Suppressor macrophage treated with lipopolysaccharide for 1 hour (primary cell): ENCODE measurements at regions not wholly inside any gene's neighbourhood (a gene's known extent, or its start where the extent isn't known, plus 50 kb on each side); places are given as distances from the start of the nearest gene placed in this dataset.
A peak's percentile ranks its signal among the peaks of the same experiment; 100 is the strongest.
"Not testable (repeated sequence)": the region's sequence is repeated elsewhere in the genome, so short reads cannot be mapped to it uniquely, and the experiment has no call there.

Experiments used
- DNase-seq, 3 donors: peaks; one replicate each; pipeline ENCODE4 v3.0.0-alpha.2; 2020 to 2022

GRCh38 chr5:23727271-23727670 is 219.9 kb downstream of the PRDM9 start:
- no peak for DNase-seq

GRCh38 chr5:23730023-23730422 is 222.6 kb downstream of the PRDM9 start:
- DNase-seq: no peak

DNA sequence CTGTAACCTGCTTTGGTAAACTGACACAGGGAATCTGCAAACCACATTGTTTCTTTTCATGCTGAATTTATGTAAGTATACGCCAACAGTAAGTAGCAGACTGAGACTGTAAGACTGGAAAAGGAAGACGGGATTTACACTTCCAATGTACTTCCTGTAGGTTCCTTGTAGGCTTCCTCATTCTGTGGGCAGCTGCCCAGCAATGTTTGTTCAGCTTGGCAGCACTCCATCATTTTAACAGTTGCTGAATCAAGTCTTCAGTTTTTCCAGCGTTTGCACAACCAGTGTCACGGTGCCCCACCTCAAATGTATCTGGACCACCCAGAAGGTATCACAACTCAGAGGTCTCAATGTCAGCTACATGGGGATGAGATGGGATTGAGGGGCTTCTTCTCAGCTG is 232.6 kb downstream of the PRDM9 start:
- DNase-seq: no peak

- DNase-seq: no peak
These were observed 235.3 kb downstream of the PRDM9 start for GRCh38 chr5:23742701-23743100.

DNA sequence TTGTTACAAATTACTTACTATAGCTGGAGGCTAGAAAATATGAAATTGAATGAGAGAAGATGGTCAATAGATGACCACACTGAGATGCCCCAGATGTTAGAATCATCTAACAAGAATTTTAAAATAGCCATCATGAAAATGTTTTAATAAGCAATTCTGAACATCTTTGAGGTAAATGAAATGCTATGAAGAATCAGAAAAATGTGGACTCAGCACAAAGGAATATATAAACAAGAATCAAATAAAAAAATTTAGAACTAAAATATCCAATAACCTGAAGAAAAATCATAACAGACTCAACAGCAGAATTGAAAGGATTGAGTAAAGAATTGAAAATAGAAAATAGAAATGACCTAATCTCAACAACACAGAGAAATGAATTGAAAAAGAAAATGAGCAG is 248.5 kb downstream of the PRDM9 start:
- DNase-seq: no peak

DNA sequence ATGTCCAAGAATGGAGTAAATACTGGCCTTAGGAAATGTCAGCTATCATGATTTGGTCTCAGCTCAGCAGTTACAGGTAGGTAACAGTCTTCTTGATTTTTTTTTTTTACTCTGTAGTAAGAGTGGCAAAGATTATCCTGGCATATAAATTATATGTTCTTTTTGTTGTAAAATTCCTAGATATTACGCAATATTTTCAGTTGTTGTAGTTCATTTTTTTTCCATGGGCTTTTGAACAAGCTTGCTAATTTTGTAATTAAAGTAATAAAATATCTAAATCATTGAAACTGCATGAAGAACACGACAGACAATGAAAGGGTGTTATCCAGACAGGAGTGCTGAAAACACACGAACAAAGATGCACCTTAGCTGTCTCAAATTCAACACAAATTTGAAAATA is 249.4 kb downstream of the PRDM9 start:
- DNase-seq: no peak

DNA sequence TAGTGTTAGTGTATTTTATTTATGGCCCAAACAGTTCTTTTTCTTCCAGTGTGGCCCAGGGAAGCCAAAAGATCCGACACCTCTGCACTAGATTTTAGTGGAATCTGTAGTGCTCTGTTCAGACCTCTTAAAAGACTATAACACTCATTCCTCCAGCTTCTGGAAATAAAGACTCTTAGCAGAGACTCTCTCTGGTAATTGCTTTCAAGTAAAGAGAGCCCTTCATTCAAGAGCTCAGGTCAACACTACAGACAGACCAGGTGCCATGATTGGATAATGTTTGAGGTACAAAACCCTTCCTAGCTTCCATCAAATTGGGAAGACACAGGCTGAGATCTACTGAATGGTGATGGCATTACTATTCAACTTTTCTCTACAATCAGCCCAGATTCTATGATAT is 255.8 kb downstream of the PRDM9 start:
- no peak for DNase-seq

- DNase-seq: no peak
These were observed 269.3 kb downstream of the PRDM9 start for GRCh38 chr5:23776684-23777083.

GRCh38 chr5:23800307-23800706 is 292.9 kb downstream of the PRDM9 start:
- DNase-seq: not testable (repeated sequence)

DNA sequence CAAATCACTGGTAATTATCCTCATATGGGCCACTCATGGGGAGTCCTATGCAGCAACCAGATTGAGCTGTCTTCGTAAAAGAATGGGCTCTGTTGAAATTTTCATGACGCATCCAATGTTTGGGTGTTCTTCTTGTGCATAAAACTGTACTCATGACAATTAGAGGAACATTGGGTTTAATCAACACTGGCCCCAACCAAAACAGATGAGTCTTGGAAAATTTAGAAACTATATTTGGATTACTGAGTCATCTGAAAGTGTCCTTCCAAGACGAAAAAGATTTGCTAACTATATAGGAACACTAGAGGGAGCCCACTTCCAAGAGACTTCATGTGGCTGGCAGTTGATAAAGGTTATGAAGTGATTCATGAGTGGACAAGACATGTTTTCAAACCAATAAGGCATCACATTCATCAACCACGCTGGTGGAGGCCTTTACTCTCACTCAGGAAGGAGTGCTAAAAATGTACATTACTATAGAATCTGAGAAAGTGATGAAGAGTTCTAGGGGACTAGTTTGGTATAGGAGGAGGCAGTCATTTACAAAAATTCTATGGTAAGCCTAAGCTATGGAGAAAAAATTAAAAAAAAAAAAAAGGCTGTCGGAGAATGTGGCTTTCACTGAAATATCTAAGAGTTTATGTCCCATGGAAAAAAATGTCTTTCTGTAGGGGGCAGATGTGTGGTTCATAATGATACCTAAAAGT is 313.5 kb downstream of the PRDM9 start:
- peak; percentile 8 to 38 (median 27) for DNase-seq

DNA sequence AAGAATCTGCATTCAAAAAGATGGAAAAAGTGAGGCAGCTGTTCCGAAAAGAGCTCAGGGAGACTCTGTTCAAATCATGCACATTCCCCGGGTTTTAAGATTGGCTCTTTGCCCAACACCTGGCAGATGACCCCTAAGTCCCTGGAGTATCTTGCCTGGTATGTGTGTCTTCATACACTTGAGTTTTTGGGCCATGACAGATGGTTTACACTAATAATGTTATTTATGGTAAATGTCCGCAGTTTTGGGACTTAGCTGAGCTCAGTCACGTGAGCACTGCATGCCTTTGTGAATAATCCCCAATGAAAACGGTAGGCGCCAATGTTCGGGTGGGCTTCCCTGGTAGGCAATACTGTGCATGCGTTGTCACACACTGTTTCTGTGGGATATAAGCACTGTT is 316.1 kb downstream of the PRDM9 start:
- no peak for DNase-seq

GRCh38 chr5:23825196-23825595 is 317.8 kb downstream of the PRDM9 start:
- DNase-seq: no peak

- DNase-seq: no peak
These were observed 332.7 kb downstream of the PRDM9 start for GRCh38 chr5:23840083-23840482.

DNA sequence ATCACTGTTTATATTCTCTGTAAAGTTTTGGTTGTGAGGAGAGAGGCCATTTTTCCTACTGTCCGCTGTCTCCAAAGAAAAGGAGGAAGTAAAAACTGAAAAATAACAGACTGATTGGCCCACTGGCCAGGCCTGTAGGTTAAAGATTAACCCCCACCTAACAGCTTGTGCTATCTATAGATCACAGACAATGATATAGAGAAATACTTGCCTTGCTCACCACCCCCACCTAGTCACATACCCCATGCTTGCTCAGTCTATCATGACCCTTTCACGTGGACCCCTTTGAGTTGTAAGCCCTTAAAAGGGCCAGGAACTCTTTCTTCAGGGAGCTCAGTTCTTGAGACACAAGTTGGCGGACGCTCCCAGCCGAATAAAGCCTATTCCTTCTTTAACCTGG is 357.4 kb downstream of the PRDM9 start:
- no peak for DNase-seq

DNA sequence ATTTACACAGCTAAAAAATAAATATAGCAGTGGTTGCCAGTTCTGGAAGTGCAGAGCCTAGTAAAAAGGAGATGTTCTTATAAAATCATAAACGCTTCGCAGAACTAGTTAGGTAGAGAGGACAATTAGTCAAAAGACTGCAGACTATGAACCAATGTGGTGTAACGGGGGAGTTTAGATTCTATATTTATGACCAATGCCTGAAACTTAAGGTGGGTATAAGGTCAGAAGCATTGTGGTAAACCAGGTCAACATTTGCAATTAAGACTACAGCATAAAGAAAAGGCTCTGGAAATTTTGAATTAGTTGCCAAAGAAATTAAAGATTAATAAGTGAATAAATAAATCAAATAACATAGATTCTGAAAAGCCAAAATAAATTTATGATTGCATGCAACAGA is 370.4 kb downstream of the PRDM9 start:
- DNase-seq: no peak

DNA sequence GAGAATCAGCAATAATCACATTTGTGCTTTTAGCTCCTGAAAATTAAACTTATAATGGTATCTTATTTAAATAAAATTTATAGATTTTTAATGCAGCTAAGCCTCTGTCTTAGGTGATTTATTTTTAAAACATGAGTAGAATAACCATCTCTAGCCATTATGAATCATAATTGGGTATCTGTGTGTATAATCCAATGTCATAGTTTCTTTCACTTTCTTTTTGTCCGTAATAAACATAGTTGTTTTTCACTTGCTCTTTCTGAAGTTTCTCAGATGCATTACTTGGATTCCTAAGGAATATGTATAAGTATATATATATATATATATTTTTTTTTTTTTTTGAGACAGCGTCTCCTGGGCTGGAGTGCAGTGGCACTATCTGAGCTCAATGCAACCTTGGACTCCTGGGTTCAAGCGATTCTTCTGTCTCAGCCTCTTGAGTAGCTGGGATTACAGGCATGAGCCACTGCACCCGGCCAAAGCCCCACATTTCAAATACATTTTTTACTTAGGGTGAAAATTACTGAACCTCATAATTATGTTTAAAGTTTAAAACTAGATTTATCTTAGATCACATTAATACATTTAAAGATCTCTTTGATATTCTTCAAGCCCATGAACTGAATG is 377.1 kb downstream of the PRDM9 start:
- no peak for DNase-seq

DNA sequence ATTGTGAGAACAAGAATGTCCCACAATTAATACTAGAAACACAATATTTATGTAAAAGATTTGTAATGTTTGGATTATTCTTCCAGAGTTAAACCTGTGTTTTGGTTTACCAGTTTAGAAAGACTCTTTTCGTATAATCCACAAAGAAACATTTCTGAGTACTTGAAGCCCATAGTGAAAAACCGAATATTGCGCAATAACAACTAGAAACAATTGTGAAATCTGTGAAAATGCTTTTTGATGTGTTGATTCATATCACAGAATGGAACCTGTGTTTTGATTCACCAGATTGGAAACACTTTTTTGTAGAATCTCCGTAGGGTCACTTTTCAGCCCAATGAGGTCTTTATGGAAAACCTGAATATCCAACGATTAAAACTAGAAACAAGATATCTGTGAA is 386.2 kb downstream of the PRDM9 start:
- no peak for DNase-seq

DNA sequence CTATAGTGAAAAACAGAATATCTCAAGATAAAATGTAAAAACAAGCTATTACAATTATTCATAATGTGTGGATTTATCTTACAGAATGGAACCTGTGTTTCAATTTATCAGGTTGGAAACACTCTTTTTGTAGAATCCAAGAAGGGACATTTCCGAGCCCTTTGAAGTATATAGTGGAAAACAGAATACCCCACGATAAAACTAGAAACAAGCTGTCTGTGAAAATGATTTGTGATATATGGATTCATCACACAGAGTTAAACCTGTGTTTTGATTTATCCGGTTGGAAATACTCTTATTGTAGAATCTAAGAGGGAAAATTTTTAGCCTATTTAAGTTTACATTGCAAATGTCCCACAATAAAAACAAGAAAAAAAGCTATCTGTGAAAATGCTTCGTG is 388.2 kb downstream of the PRDM9 start:
- no peak for DNase-seq

DNA sequence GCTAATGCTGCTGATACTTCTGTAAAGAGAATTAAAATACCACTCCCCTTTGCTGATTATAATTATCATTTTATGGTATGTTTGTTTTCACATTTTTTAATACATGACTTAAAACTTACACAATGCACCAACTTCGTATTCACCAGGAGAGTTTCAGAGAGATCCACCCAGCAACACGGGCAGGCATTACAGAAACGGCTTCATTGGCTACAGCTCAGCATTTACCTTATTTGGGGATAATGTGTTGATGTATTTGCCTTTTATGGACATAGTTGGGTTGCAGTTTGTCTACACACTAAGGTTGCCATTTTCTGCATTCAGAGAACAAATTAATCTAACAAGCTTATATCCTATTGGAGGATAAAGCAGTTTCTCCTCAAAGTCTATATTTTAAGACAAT is 423.6 kb downstream of the PRDM9 start:
- no peak for DNase-seq

DNA sequence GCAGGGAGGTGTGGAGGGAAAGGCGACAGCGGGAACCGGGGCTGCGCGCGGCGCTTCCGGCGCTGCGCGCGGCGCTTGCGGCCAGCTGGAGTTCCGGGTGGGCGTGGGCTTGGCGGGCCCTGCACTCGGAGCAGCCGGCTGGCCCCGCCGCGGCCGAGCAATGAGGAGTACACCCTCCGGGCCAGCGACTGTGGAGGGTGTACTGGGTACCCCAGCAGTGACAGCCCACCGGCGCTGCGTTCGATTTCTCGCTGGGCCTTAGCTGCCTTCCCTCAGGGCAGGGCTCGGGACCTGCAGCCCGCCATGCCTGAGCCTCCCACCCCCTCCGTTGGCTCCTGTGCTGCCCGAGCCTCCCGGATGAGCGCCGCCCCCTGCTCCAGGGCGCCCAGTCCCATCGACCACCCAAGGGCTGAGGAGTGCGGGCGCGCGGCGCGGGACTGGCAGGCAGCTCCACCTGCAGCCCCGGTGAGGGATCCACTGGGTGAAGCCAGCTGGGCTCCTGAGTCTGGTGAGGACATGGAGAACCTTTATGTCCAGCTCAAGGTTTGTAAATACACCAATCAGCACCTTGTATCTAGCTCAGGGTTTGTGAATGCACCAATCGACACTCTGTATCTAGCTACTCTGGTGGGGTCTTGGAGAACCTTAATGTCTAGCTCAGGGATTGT is 444.0 kb downstream of the PRDM9 start:
- DNase-seq: peak in 1 of 3 donors; percentile 0

DNA sequence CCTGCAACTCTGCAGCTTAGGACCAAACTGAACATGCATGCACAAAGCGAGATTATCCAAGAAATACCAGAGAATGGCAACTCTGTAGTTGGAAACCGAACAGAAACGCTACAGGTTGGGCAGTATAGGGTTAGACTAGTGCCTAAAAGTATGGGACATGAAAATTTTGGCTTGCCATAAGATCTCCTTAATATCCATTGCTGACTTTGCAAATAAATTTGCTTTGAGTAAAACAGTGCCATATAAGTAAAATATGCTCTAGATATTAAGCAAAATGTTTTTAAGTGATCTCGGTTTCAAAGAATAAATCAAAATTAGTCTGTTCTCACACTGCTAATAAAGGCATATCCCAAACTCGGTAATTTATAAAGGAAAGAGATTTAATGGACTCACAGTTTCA is 456.0 kb downstream of the PRDM9 start:
- no peak for DNase-seq

- no peak for DNase-seq
These were observed 470.0 kb downstream of the PRDM9 start for GRCh38 chr5:23977365-23977764.

- DNase-seq: peak in 1 of 3 donors; percentile 6
These were observed 470.6 kb downstream of the PRDM9 start for GRCh38 chr5:23977997-23978396.

DNA sequence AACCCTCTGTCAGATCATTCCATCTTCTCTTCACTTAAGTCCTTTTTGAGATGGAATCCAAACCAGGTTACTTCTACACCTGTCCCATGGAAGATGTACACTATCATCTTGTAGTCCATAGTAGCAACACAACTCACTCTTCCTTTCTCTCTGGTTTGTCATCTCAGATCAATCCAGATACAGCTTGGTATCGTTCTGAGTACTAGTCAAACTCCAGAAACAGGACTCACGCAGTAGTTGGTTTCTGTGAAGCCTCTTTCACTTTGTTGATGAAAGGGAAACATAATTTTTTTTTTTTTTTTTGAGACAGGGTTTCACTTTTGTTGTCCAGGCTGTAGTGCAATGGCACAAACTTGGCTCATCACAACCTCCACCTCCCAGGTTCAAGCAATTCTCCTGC is 484.0 kb downstream of the PRDM9 start:
- no peak for DNase-seq
